NCI-H1436 treated with DMSO at 0.1 percent for 48 hours (cell line): ENCODE measurements at regions not wholly inside any gene's neighbourhood (a gene's known extent, or its start where the extent isn't known, plus 50 kb on each side); places are given as distances from the start of the nearest gene placed in this dataset.

Experiments used
- DNase-seq: peaks from one replicate; lab custom pipeline; 2025; lab: John Stamatoyannopoulos, UW

DNA sequence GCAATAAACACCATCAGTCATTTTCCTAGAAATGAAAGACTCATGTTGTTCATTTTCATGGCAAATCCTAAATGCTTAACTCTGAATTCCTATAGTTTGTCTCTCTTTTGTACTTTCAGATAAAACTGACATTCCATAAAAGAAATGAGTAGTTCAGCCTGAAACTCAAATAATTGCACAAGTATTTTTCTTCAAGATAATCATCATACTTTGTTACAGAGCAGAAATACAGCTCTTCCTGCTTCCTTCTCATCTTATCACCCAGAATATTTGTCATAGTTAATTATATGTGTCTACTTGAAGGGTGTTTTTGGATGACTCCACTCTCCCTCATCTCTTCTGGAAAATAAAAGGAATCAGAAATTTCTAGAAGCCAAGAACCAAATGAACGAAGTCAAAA lies 141.1 kb downstream of the HNMT start:
- no peak for DNase-seq

DNA sequence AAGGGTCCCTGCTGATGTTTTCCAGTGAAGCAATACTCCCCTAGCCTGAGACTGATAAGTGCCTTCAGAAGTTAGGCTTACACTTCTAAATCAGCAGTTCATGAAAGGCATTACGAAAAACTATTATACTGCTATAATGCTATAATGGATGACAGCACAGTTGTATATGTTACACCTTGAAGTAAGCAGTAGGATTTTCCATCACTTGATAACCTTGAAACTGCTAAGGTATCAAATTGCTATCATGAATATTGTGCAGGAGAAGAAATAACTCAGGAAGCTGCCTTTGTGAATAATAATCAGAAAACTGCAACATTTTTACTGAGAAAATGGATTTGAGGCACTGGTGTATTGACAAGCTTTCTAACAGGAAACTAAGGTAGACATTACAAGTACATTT lies 142.3 kb downstream of the HNMT start:
- DNase-seq = no peak

DNA sequence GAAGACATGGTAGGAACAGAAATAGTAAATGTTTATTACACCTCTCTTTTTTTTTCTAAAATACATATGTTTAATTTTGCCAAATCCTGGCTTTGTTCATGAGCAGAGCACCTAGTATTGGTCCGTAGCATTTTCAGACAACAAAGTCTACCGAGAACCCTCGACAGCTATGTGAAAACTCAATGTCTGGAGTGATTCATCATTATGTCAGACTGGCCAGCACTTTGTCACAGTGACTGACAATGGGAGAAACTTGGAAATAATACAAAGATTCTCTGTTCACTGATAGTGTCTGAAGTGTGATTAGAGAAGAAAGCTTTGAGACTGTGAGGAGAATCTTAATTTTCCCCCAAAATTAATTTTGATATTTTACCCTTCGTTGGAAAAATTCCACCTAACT lies 143.0 kb downstream of the HNMT start:
- DNase-seq = no peak

DNA sequence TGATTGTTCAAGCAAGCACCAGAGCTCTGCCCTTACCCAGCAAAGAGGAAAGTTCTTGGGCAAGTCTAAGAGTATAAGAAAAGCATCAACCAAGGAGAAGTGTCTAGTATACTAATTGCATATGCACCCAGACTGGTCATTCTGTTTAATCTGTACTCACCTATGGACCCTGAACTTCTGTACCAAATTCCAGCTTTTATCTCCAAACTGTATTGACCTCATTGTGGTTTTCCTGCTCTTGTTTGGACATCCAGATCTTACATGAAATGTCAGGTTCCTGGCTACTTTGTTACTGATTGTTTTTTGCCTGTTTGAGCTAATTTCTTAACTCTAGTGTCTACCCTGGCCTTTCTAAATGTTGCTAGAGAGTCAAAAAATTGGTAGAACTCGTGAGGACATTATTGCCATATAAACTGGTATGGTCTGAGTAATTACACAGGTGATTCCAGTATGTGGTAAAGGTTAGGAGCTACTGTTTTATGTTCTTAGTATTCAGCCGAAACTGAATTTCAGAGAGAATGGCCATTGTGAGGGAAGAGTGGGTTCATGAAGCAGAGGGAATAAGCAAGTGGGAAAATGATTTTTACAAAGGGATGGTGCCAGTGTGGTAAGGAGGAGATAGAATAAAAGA lies 146.3 kb downstream of the HNMT start:
- DNase-seq = no peak

DNA sequence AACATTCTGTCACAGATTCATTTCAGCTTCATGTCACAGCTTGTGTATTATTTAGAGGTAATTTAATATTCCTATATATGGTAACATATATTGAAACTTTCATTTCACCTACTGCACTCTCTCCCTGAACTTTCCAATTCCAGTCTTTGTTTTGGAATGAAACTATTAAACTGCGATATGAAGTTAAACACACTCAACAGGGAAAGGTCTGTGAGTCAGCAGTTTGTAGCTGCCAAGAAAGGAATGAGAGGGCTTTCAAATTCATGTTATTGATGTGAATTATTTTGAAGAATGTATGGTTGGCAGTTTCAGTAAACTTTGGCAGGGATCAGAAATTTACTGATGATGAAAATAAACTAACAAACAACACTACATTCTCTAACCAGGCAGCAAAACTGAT lies 148.3 kb downstream of the HNMT start:
- no peak for DNase-seq

DNA sequence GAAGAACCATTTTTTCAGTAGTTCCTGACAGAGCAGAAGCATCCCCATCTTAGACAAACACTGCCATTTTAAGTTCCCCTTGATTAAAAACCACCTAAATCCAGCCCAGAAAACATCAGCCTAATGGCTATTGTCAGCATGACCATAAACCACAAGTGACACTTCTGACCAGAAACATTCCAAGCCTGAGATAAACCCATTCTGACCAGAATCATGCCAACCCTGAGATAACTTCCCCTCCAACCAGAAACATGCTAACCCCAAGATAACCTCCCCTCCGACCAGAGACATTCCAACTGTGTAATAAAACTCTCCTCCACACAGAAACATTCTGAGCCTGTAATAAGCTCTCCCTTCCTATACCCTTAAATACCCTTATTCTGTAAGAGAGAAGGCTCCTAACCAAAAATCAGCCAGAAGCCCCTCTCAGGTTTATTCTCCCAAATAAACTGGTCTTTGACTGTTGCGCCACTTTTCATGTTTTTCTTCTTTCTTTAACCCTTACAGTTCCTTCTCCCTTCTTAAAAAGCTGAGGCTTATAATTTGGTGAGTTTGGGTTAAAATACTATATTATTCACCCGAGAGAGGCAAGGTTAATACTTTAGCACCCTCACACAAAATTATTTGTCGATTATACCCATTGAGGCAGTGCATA lies 149.7 kb downstream of the HNMT start:
- no peak for DNase-seq

DNA sequence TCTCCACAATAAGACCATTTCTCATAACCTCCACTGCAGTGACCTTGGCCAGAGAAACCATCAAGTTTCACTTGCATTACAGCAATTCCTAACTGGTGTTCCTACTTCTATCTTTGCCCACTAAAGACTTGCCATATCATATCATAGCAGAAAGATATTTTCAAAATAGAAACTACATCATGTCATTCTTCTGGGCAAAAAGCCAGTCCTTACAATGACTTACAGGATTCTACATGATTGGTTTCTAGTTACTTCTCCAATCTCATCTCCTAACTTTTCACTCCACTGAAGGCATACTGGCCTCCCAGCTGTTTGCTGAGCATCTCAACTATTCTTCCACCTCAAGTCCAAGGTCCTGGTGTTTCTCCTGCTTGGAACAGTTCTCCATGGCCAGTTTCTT lies 151.4 kb downstream of the HNMT start:
- DNase-seq = no peak

DNA sequence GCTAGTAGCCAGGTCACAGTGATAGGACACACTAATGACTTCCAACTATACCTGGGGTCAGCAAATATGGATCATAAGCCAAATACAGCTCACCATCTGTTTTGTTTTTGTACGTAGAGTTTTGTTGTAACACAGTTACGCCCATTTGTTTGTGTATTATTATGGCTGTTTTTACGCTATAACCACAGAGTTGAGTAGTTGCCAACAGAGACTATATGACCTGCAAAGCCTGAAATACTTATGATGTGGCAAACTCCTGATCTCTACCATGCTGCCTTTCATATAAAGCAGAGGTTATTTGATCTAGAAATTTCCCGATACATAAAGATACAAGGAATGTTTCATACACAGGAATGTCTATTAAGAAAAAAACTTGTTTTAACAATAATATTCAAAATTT lies 152.2 kb downstream of the HNMT start:
- no peak for DNase-seq

DNA sequence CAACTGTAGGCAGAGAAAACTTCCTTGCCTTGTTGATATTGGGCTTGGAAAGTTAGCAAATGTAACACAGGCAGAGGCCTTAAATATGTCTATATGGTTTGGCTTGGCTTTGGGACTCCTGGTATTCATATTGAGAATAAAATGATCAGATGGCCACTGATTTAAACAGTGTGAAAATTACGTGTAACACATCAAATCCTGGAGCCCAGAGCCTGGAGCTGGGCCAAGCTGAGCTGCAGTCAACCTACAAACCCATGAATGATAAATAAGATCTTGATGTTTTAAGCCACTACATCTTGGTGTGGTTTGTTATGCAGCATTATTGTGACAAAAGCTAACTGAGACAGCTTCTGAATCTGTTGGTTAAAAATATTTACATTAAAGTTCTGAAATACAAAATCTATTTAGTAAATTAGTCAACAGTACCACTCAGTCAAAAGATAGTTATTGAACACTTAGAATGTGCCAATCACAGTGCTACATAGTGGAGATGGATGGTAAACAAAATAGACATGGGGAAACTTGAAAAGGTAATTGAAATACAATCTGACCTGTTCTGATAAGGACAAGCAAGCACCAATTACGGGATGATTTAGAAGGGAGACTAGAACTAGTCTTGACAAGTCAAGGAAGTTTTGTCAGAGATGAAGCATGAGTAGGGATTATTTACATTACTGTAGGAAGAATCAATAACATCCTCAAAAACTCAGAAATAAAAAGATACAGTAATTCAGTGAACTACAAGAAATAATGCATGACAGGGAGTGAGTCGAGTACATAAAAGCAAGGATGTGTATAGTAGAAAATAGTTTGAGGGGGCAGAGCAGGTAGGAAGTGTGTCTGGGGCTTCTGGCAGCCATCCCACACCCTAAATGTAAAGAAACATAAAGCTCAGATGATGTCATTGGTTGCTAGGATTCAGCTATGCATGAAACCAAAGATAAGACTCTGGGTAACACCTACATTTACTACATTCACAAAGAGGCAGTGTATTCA lies 157.7 kb downstream of the HNMT start:
- DNase-seq = no peak

DNA sequence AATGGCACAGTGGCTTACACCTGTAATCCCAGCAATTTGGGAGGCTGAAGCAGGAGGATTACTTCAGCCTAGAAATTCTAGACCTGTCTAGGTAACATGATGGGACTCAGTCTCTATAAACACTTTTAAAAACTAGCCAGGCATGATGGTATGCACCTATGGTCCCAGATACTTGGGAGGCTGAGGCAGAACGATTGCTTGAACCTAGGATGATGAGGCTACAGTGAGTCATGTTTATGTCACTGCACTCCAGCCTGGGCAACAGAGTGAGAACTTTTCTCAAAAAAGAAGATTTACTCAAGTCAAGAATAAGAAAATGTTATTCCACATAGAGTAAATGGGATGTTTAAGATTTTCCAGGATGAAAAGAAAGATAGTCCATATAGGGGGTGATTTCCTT lies 158.6 kb downstream of the HNMT start:
- no peak for DNase-seq

DNA sequence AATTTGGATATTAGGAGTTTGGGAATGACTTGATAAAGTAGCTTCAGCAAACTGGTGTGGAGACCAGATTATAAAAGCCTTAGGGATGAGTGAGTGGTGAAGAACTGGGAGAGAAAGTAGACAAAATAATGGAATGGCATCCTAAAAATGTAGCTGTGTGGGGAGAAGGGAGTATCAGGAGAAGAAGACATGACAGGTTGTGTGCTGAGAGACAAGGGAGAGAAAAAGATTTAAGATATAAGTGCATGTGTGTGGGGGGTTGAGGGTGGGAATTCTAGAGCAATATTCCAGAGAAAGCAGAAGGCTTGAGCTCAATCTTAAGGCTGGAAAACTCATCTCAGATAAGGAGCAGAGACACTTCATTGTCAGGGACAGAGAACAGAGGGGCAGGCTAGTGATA lies 159.5 kb downstream of the HNMT start:
- no peak for DNase-seq

DNA sequence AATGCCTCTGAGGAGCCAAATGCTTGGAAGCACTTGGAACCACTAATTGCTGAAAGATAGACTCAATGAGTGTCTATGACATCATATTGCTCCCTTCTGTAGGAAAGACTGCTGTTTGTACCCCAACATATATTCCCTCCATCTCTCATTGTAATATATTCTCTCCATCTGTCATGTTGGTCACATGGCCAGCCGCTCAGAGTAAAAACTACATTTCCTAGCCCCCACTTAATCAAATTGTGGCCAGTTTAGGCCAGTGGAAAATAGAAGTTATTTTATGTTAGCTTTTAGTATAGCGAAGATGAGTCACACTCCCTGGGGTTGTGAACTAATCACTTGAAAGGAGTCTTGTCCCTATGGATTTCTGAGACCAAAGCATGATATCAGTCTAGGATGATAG lies 160.2 kb downstream of the HNMT start:
- no peak for DNase-seq

DNA sequence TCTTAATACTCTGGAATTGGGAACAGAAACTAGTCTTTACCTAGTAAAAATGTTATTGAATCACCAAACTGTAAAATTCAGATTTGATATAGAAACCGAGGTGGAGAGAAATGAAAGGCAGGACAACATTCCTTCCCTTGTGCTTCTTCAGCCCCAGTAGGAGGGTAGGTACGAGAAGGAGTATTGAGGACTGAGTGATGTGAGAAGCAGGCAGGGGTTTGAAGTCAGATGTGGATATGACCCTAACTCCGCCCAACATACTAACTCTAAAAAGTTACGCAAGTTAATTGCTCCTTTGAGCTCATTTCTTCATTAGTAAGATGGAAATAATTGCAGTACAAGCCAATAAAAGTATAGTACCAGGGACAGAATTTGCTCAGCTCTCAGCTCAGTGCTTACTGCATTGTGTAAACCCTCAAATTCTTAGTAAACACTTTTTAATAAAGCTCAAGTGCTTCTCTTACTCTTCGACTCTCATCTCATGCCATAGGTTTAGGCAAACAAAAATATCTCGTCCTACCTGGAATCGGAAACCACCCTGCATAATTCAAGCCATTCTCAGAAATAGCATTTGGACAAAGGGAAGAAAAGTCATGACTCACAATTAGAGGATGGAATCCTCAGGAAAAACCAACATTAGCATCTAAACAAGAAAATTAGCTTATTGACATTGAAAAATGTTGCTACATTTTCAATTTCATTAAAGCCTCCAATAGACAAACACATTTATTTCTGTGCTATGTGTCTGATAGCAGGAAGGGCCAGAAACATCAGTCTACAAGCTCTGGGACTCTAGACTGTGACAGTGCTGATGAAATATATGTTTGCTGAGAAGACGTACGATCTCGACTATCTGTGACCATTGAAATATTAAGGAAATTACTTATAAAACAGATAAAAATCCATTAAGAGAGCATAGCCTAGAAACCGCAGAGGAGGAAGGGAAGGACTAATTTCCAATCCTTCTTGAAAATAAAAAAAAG lies 161.3 kb downstream of the HNMT start:
- DNase-seq = no peak

DNA sequence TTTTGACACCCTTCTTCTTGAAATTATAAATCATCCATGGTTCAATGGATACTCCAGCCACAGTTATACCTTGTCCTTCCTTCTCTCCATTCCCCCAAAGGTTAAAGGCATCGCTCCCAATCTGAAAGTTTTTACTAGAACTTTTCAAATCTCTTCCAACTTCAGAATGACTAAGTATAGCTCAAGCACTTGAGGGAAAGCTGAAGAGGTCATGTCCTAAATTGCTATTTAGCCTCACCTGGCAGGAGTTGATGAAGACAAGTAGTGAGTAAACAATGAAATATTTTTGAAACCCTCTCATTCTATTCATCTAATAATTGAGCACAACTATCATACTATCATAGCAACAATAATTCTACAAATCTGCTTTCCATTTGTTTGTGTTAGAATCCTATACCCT lies 167.8 kb downstream of the HNMT start:
- DNase-seq = no peak

DNA sequence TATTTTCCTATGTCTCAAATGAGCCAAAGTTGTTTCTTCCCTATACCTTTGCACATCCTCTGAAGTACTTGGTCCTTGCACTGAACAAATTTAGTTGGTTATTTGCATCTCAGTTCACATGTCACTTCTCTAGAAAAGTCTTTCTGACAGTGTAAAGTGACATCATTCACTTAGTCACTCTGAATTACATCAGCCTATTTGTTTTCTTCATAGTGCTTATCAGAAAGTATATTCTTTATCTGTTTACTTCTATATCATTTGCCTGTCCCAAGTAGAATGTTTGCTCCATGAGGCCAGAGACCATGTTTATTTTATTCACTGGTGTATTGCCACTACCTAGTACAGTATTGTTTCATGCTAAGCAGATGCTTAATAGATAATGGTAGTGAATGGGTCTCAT lies 173.7 kb downstream of the HNMT start:
- DNase-seq = no peak

DNA sequence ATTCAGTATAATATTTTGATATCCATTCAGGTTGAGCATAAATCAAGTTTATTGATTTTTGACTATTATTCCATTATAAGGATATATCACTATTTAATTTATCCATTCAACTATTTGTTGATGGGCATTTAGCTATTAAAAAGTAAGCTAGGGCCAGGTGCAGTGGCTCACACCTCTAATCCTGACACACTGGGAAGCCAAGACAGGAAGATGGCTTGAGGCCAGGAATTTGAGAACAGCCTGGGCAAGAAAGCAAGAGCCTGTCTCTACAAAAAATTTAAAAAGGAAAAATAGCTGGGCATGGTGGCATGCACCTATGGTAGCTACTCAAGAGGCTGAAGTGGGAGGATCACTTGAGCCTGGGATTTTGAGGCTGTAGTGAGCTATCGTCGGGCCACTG lies 183.5 kb downstream of the HNMT start:
- no peak for DNase-seq

DNA sequence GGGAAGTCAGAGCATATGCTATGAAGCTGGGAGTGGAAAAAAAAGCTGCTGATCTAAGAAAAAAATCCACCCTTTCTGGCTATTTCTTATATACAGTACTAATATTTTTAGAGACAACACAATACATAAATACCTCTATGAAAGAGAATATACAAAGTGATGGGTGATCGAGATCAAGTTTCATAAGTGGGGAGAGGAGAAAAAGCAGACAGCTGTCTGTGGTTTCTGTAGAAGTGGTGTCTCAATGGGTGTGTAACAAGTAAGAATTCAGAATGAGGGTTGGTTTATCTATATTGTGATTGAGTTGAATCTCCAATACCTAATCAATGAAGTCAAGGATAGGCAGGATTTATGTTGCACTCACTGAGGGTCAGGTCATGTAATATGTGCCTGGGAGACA lies 191.0 kb downstream of the HNMT start:
- no peak for DNase-seq

DNA sequence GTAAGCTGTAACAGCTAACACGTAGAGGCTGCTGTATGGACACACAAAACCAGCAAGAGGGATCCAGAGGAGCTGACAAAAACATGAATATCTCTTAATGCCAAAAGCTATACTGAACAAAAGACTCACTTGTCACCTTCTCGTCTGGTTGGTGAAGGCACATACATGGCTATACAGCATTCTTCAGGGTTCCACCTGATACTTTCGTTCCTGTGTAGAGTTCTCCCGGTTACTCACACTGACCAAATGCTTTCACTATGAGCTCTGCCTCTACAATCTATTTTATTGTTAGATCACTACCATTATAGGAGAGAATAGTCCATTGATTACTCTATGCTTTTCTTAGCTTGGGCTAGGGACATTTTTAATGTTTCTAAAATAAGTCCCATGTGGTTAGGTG lies 193.1 kb downstream of the HNMT start:
- DNase-seq = no peak

DNA sequence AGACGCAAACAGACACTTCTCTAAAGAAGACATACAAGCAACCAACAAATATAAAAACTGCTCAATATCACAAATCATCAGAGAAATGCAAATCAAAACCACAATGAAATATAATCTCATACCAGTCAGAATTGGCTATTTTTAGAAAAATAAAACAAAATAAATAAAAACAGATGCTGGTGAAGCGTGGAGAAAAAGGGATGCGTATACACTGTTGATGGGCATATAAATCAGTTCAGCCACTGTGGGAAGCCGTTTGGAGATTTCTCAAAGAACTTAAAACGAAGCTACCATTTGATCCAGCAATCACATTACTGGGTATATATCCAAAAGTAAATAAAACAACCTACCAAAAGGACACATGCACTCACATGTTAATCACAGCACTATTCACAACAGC lies 206.2 kb downstream of the HNMT start:
- no peak for DNase-seq

DNA sequence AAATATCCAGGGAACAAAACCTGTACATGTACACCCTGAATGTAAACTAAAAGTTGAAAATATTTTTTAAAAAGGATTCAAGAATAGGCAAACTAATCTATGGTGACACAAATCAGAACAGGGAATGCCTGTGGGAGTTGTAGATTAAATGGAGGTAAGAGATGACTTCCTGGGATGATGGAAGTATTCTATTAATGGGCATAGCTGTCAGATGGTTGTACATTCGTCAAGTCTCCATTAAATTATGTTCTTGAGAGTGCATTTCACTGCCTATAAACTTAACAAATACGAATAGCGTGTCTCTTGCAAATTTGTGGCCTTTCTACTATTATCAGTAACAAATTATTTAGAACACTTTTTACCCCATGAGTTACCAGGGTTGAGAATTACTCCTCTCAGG lies 207.0 kb downstream of the HNMT start:
- no peak for DNase-seq

DNA sequence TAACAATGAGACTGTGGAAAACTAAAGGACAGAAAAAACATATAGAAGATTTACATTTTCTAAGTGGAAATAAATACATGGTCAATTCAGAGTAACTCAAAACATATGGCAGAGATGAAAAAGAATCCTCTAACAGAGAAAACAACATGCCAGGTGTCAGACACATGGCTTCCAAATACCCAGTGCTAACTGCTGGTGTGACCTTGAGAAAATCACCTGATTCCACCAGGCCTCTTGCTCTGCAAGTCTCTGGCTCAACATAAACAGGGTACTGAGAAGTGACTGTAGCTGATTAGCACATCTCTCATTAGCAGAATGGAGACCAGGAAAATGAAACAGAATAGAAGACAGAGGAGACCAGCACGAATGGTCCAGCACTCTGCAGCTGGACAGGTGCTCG lies 210.8 kb downstream of the HNMT start:
- DNase-seq = no peak

DNA sequence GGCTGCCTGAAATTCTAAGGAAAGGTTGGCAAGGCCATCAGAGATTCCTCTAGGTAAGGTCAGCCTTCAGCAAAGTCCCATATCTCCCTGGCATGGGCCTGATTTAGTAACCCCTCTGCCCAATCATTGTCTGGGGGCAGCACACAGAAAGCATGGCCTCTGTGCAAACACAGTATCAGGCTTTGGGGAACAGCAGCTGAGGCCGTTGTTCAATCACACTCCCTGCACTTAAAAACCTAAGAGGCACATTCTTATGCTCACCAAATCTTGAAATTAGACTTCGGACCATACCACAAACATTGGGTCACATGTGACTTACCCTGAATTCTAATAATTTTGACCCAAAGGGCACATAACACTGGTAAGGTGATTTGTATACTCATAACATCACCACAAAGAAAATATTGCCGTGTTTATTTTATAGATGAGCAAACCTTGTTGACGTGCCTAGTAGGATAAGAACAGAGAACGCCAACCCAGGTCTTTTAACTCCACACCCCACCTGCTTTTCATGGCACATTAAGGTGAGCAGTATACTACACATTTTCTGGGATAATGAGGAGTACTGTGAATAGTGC lies 212.7 kb downstream of the HNMT start:
- DNase-seq = no peak
